Glutamatergic neuron (in vitro differentiated cells): ENCODE measurements at regions not wholly inside any gene's neighbourhood (a gene's known extent, or its start where the extent isn't known, plus 50 kb on each side); places are given as distances from the start of the nearest gene placed in this dataset.

Experiments
- DNase-seq: peaks from one replicate; pipeline ENCODE4 v3.0.0; 2022
- H3K27ac Mint-ChIP-seq: one replicate; pipeline ENCODE4 v1.8.0; 2020; ENCODE audit warnings: mild to moderate bottlenecking, mixed read lengths, inconsistent platforms; ENCODE audit not compliant: unreplicated experiment
- H3K27me3 Mint-ChIP-seq: one replicate; pipeline ENCODE4 v1.8.0; 2020; ENCODE audit warnings: mild to moderate bottlenecking, moderate library complexity, mixed read lengths, inconsistent platforms; ENCODE audit not compliant: unreplicated experiment
- H3K36me3 Mint-ChIP-seq: one replicate; pipeline ENCODE4 v1.8.0; 2020; ENCODE audit warnings: mild to moderate bottlenecking, mixed read lengths, inconsistent platforms; ENCODE audit not compliant: unreplicated experiment
- H3K4me1 Mint-ChIP-seq: one replicate; pipeline ENCODE4 v1.8.0; 2020; ENCODE audit warnings: mild to moderate bottlenecking, low read depth, mixed read lengths, inconsistent platforms; ENCODE audit not compliant: unreplicated experiment
- H3K4me3 Mint-ChIP-seq: one replicate; pipeline ENCODE4 v1.8.0; 2020; ENCODE audit warnings: mild to moderate bottlenecking, mixed read lengths, inconsistent platforms; ENCODE audit not compliant: unreplicated experiment
- H3K9me3 Mint-ChIP-seq: one replicate; pipeline ENCODE4 v1.8.0; 2020; ENCODE audit warnings: mild to moderate bottlenecking, moderate library complexity, mixed read lengths, inconsistent platforms; ENCODE audit not compliant: unreplicated experiment
- TF ChIP-seq, protein P1 (sequence below): fragments of 200-600 bp; sonication (generic); IDR thresholded peaks from one replicate; pipeline ENCODE4 v1.5.0; 2021; ENCODE audit not compliant: partially characterized antibody, unreplicated experiment

DNA sequence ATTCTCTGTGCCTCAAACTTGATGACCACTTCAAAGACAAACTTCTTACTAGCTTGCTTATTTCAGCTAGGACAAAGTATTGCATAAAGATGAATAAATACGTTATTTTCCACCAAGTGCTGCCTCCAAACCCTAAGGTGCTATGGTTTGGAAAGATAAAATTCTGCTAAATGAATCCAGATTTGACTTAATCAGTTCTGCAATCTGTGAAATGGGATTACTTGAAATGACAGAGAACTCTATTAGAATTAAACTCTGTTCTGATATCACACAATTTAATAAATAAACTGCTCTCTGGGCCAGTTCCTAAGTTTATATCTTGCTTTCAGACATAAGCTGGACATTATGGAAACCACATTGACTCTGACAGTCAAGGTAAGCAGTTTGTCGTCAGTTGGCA is 338.8 kb upstream of the SEMA6D start:
- DNase-seq, result no peak
- TF ChIP-seq, protein P1, sequence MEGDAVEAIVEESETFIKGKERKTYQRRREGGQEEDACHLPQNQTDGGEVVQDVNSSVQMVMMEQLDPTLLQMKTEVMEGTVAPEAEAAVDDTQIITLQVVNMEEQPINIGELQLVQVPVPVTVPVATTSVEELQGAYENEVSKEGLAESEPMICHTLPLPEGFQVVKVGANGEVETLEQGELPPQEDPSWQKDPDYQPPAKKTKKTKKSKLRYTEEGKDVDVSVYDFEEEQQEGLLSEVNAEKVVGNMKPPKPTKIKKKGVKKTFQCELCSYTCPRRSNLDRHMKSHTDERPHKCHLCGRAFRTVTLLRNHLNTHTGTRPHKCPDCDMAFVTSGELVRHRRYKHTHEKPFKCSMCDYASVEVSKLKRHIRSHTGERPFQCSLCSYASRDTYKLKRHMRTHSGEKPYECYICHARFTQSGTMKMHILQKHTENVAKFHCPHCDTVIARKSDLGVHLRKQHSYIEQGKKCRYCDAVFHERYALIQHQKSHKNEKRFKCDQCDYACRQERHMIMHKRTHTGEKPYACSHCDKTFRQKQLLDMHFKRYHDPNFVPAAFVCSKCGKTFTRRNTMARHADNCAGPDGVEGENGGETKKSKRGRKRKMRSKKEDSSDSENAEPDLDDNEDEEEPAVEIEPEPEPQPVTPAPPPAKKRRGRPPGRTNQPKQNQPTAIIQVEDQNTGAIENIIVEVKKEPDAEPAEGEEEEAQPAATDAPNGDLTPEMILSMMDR, result no peak
- no peak overlapping the region for H3K4me3 Mint-ChIP-seq
- peaks cover 3% of the 10 kb centered on the region for H3K27me3 Mint-ChIP-seq
- H3K4me1 Mint-ChIP-seq, result peaks cover 33% of the 10 kb centered on the region
- H3K9me3 Mint-ChIP-seq, result peaks cover 4% of the 10 kb centered on the region
- H3K27ac Mint-ChIP-seq, result peak overlapping the region; percentile 64
- H3K36me3 Mint-ChIP-seq, result peaks cover 4% of the 10 kb centered on the region

DNA sequence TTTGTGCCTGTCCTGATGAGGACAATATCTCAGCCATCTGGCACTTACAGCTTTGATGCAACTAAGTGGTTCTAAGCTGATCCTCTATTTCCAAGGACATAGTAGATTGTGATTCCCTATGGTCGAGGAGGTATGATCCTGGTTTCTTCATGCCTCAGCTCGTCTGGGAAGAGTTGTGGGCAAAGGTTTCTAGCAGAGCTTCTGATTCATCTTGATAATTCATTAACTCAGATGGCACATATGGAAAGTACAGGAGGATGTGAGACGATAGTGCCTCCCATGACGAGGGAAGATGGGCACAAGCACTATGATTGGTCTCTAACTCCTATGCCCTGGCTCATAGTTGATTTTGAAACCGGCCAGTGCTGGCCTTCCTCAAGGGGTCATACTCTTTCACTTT is 334.2 kb upstream of the SEMA6D start:
- H3K27ac Mint-ChIP-seq, result no peak overlapping the region
- H3K36me3 Mint-ChIP-seq, result peaks cover 4% of the 10 kb centered on the region
- H3K4me1 Mint-ChIP-seq, result peaks cover 29% of the 10 kb centered on the region
- no peaks in the 10 kb centered on the region for H3K27me3 Mint-ChIP-seq
- H3K4me3 Mint-ChIP-seq, result no peak overlapping the region
- TF ChIP-seq, protein P1, result no peak
- H3K9me3 Mint-ChIP-seq, result peaks cover 1% of the 10 kb centered on the region
- DNase-seq, result no peak

DNA sequence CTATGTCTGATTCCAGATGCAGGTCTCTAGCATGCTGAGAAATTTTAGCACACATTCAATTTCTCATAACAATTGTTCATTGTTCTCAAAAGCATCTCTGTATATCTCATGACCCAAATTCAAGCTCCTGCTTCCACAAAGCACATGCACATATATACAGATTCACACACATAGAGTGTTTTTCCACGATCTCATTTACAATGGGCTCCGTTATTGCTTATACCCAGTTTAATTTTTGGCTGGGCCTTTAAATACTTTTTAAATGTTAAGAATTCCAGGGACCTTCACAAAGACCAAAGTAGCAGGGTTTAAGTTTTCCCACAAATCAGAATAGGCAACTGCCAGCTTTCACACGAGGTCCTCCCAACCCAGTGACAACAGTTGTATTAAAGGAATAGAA is 333.5 kb upstream of the SEMA6D start:
- peaks cover 32% of the 10 kb centered on the region for H3K4me1 Mint-ChIP-seq
- no peak overlapping the region for H3K4me3 Mint-ChIP-seq
- peak overlapping the region; percentile 80 for H3K27ac Mint-ChIP-seq
- peaks cover 4% of the 10 kb centered on the region for H3K36me3 Mint-ChIP-seq
- DNase-seq, result no peak
- peaks cover 1% of the 10 kb centered on the region for H3K9me3 Mint-ChIP-seq
- TF ChIP-seq, protein P1, result no peak
- H3K27me3 Mint-ChIP-seq, result no peaks in the 10 kb centered on the region

DNA sequence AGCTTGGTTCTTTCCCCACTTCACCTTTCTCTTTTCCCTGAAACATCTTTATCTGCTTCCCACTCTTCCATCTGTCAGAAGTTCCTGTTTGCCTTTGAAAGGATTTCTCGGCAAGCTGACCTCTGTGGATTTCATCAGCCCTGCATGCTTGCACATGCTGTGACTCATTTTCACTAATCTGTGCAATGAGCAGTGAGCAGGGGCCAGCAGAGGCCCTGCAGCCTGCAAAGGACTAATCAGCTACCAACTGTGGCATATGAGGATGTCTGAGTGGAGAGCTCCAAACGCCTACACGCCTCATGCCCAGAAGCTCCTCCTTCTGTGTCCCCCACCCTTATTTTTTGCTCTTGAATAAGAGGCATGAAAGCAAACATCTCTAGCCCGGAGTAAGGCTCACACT is 333.0 kb upstream of the SEMA6D start:
- Mint-ChIP-seq H3K4me3 (peak overlapping the region; percentile 22), H3K27ac (peak overlapping the region; percentile 80), H3K36me3 (peaks cover 2% of the 10 kb centered on the region), H3K4me1 (peaks cover 32% of the 10 kb centered on the region), H3K9me3 (peaks cover 1% of the 10 kb centered on the region), H3K27me3 (no peaks in the 10 kb centered on the region)
- TF ChIP-seq, protein P1, result no peak
- peak; percentile 45 for DNase-seq

DNA sequence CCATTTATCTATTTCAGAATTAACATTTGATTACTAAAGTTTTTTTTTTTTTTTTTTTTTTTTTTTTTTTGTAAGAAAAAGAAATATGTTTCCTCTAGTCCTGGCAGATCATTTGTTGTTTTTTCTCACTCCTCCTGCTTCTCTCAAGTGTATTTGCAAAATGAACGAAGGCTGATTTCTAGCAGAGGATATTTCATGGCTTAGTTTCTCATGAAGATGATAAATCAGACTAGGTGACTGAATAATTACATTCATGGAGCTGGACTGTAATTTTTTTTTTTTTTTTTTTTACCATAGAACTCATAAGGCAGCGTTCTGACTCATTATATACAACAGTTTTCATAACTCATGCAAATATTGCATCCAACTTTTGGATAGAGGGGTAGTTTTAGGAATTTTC is 332.5 kb upstream of the SEMA6D start:
- Mint-ChIP-seq H3K36me3 (no peaks in the 10 kb centered on the region), H3K27ac (peak overlapping the region; percentile 80), H3K4me1 (peaks cover 32% of the 10 kb centered on the region), H3K4me3 (no peak overlapping the region), H3K9me3 (peaks cover 1% of the 10 kb centered on the region), H3K27me3 (no peaks in the 10 kb centered on the region)
- no peak for DNase-seq
- TF ChIP-seq, protein P1, result no peak
